WTC11 (cell line): ENCODE measurements at regions not wholly inside any gene's neighbourhood (a gene's known extent, or its start where the extent isn't known, plus 50 kb on each side); places are given as distances from the start of the nearest gene placed in this dataset.
A peak's percentile ranks its signal among the peaks of the same experiment; 100 is the strongest.

Source experiments
- ATAC-seq: fragments of 200-7000 bp; cut with Tn5 transposase; 2 replicates; pipeline ENCODE4 v1.10.0; 2021; ENCODE audit warnings: mild to moderate bottlenecking, moderate library complexity
- CTCF ChIA-PET: fragments of 300-600 bp; sonication (Branson Sonifier 250); formaldehyde crosslinking; loops from one replicate; lab custom pipeline; 2021; ENCODE audit warnings: antibody characterized with exemption; lab: Charles Lee
- POLR2A ChIA-PET: fragments of 350-600 bp; sonication (Branson Sonifier 250); formaldehyde crosslinking; loops from one replicate; lab custom pipeline; 2021; ENCODE audit warnings: antibody characterized with exemption; lab: Charles Lee
- DNase-seq: peaks from one replicate; pipeline ENCODE4 v3.0.0; 2021; ENCODE audit warnings: low spot score
- H3K27ac Mint-ChIP-seq: 2 replicates; pipeline ENCODE4 v1.8.0; 2021; ENCODE audit warnings: mixed read lengths
- H3K27me3 Mint-ChIP-seq: 2 replicates; pipeline ENCODE4 v1.8.0; 2021; ENCODE audit warnings: low read depth, mild to moderate bottlenecking, moderate library complexity, mixed read lengths
- H3K36me3 Mint-ChIP-seq: 2 replicates; pipeline ENCODE4 v1.8.0; 2021; ENCODE audit warnings: mixed read lengths
- H3K4me1 Mint-ChIP-seq: 2 replicates; pipeline ENCODE4 v1.8.0; 2022; ENCODE audit warnings: mixed read lengths
- H3K4me3 Mint-ChIP-seq: 2 replicates; pipeline ENCODE4 v1.8.0; 2021; ENCODE audit warnings: mild to moderate bottlenecking, moderate library complexity, mixed read lengths
- H3K9me3 Mint-ChIP-seq: 2 replicates; pipeline ENCODE4 v1.8.0; 2021; ENCODE audit warnings: mixed read lengths
- E2F1 ChIP-seq: sonication (generic); formaldehyde crosslinking; IDR thresholded peaks from 2 replicates; pipeline ENCODE4 v1.8.0; 2022; ENCODE audit warnings: mild to moderate bottlenecking, missing genetic modification reagents
- FOXP1 ChIP-seq: sonication (generic); formaldehyde crosslinking; IDR thresholded peaks from 2 replicates; pipeline ENCODE4 v1.8.0; 2022; ENCODE audit warnings: missing genetic modification reagents, mild to moderate bottlenecking, moderate library complexity, borderline replicate concordance
- FOXP4 ChIP-seq: sonication (generic); formaldehyde crosslinking; IDR thresholded peaks from 2 replicates; pipeline ENCODE4 v1.8.0; 2022; ENCODE audit warnings: mild to moderate bottlenecking, missing genetic modification reagents
- HMGA2 ChIP-seq: fragments of 250-450 bp; sonication (Bioruptor Pico); IDR thresholded peaks from 2 replicates; pipeline ENCODE4 v1.4.0; 2021; ENCODE audit warnings: mild to moderate bottlenecking, moderate library complexity
- NFYB ChIP-seq: sonication (generic); formaldehyde crosslinking; conservative IDR thresholded peaks from 2 replicates; pipeline ENCODE4 v1.8.0; 2022; ENCODE audit warnings: low read depth, missing genetic modification reagents
- NR1H2 ChIP-seq: sonication (generic); formaldehyde crosslinking; IDR thresholded peaks from 2 replicates; pipeline ENCODE4 v1.9.0; 2021; ENCODE audit warnings: mild to moderate bottlenecking, moderate library complexity, missing genetic modification reagents
- NR3C1 ChIP-seq: sonication (generic); formaldehyde crosslinking; conservative IDR thresholded peaks from 2 replicates; pipeline ENCODE4 v1.8.1; 2023; ENCODE audit warnings: low read depth, mild to moderate bottlenecking, missing genetic modification reagents
- RELA ChIP-seq: sonication (generic); formaldehyde crosslinking; IDR thresholded peaks from 2 replicates; pipeline ENCODE4 v1.8.1; 2022; ENCODE audit warnings: missing genetic modification reagents, mild to moderate bottlenecking, borderline replicate concordance
- SOX15 ChIP-seq: fragments of 250-450 bp; sonication (Bioruptor Pico); IDR thresholded peaks from 2 replicates; pipeline ENCODE4 v1.9.0; 2021; ENCODE audit warnings: mild to moderate bottlenecking
- TCF7 ChIP-seq: sonication (generic); formaldehyde crosslinking; IDR thresholded peaks from 2 replicates; pipeline ENCODE4 v1.8.0; 2022; ENCODE audit warnings: mild to moderate bottlenecking, low read depth, missing genetic modification reagents, moderate library complexity
- TP53 ChIP-seq: sonication (generic); formaldehyde crosslinking; IDR thresholded peaks from 2 replicates; pipeline ENCODE4 v1.8.1; 2023; ENCODE audit warnings: mild to moderate bottlenecking, missing genetic modification reagents
- ZNF121 ChIP-seq: sonication (generic); formaldehyde crosslinking; IDR thresholded peaks from 2 replicates; pipeline ENCODE4 v1.8.0; 2023; ENCODE audit warnings: missing genetic modification reagents
- ZNF138 ChIP-seq: sonication (generic); formaldehyde crosslinking; conservative IDR thresholded peaks from 2 replicates; pipeline ENCODE4 v1.8.1; 2022; ENCODE audit warnings: mild to moderate bottlenecking, moderate library complexity, missing genetic modification reagents
- ZNF263 ChIP-seq: sonication (generic); formaldehyde crosslinking; IDR thresholded peaks from 2 replicates; pipeline ENCODE4 v1.8.1; 2022; ENCODE audit warnings: low read depth, mild to moderate bottlenecking, moderate library complexity, missing genetic modification reagents
- ZNF425 ChIP-seq: fragments of 250-450 bp; sonication (Bioruptor Pico); conservative IDR thresholded peaks from 2 replicates; pipeline ENCODE4 v1.9.0; 2021; ENCODE audit warnings: mild to moderate bottlenecking
- TF ChIP-seq, protein P1 (sequence below): sonication (generic); formaldehyde crosslinking; IDR thresholded peaks from 2 replicates; pipeline ENCODE4 v1.8.0; 2022; ENCODE audit warnings: missing genetic modification reagents
- TF ChIP-seq, protein P2 (sequence below): sonication (generic); formaldehyde crosslinking; conservative IDR thresholded peaks from 2 replicates; pipeline ENCODE4 v1.8.1; 2022; ENCODE audit warnings: mild to moderate bottlenecking, missing genetic modification reagents
- TF ChIP-seq, protein P3 (sequence below): sonication (generic); formaldehyde crosslinking; IDR thresholded peaks from 2 replicates; pipeline ENCODE4 v1.8.1; 2023; ENCODE audit warnings: mild to moderate bottlenecking, missing genetic modification reagents

- 0 out of 2 replicates have a peak overlapping the region, but pooled peaks have one; percentile 23 for H3K27ac Mint-ChIP-seq
- ATAC-seq (no peak; the same call in 1 of the 2 replicates), DNase-seq (no peak)
- H3K4me3 Mint-ChIP-seq = no peak overlapping the region
- H3K27me3 Mint-ChIP-seq = no peaks in the 10 kb centered on the region
- H3K36me3 Mint-ChIP-seq = peaks cover 3% of the 10 kb centered on the region; the same call in 1 of the 2 replicates
- TF ChIP-seq ZNF263 (CRISPR knock-in tag) (no peak), NFYB (CRISPR knock-in tag) (no peak), RELA (no peak), TCF7 (CRISPR knock-in tag) (no peak), TP53 (CRISPR knock-in tag) (no peak), ZNF138 (CRISPR knock-in tag) (no peak), FOXP1 (CRISPR knock-in tag) (no peak), FOXP4 (no peak)
- TF ChIP-seq, protein P1, sequence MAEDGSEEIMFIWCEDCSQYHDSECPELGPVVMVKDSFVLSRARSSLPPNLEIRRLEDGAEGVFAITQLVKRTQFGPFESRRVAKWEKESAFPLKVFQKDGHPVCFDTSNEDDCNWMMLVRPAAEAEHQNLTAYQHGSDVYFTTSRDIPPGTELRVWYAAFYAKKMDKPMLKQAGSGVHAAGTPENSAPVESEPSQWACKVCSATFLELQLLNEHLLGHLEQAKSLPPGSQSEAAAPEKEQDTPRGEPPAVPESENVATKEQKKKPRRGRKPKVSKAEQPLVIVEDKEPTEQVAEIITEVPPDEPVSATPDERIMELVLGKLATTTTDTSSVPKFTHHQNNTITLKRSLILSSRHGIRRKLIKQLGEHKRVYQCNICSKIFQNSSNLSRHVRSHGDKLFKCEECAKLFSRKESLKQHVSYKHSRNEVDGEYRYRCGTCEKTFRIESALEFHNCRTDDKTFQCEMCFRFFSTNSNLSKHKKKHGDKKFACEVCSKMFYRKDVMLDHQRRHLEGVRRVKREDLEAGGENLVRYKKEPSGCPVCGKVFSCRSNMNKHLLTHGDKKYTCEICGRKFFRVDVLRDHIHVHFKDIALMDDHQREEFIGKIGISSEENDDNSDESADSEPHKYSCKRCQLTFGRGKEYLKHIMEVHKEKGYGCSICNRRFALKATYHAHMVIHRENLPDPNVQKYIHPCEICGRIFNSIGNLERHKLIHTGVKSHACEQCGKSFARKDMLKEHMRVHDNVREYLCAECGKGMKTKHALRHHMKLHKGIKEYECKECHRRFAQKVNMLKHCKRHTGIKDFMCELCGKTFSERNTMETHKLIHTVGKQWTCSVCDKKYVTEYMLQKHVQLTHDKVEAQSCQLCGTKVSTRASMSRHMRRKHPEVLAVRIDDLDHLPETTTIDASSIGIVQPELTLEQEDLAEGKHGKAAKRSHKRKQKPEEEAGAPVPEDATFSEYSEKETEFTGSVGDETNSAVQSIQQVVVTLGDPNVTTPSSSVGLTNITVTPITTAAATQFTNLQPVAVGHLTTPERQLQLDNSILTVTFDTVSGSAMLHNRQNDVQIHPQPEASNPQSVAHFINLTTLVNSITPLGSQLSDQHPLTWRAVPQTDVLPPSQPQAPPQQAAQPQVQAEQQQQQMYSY = no peak
- H3K9me3 Mint-ChIP-seq = peaks cover 15% of the 10 kb centered on the region
- peaks cover 17% of the 10 kb centered on the region for H3K4me1 Mint-ChIP-seq
- ChIA-PET POLR2A (no interaction called here), CTCF (interaction anchor here (1.1 to 1.2 kb wide), 2 partner anchors 156 to 196 kb away, joined by 3 to 5 read pairs; no protein-coding TSS in a partner anchor)
Observed at GRCh38 chr12:39116861-39117260, 211.5 kb upstream of the CPNE8 start.

DNA sequence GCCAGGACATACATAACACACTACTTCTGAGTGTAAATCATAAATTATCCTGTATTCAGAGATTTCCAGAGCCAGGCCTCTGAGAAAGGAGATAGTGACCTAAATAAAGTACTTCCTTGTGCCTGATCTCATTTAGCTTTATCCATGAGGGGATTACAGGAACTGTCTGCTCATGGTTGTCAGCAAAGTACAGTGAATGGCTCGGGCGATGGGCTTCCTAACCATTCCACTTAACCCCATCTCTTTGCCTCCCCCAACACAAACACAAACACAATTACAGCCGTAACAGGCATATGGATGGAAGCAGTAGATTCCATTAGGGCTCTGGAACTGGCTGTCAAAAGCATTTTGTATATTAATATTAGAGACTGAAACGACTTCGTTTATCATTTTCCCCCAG, 206.7 kb upstream of the CPNE8 start:
- no peak for DNase-seq
- TF ChIP-seq E2F1 (CRISPR knock-in tag) (no peak), NR1H2 (CRISPR knock-in tag) (no peak), TCF7 (CRISPR knock-in tag) (no peak), NR3C1 (CRISPR knock-in tag) (no peak), HMGA2 (CRISPR knock-in tag) (no peak), ZNF121 (CRISPR knock-in tag) (no peak), ZNF425 (CRISPR knock-in tag) (no peak), SOX15 (CRISPR knock-in tag) (no peak)
- TF ChIP-seq, protein P2, sequence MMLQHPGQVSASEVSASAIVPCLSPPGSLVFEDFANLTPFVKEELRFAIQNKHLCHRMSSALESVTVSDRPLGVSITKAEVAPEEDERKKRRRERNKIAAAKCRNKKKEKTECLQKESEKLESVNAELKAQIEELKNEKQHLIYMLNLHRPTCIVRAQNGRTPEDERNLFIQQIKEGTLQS (CRISPR knock-in tag) = no peak
- TF ChIP-seq, protein P3, sequence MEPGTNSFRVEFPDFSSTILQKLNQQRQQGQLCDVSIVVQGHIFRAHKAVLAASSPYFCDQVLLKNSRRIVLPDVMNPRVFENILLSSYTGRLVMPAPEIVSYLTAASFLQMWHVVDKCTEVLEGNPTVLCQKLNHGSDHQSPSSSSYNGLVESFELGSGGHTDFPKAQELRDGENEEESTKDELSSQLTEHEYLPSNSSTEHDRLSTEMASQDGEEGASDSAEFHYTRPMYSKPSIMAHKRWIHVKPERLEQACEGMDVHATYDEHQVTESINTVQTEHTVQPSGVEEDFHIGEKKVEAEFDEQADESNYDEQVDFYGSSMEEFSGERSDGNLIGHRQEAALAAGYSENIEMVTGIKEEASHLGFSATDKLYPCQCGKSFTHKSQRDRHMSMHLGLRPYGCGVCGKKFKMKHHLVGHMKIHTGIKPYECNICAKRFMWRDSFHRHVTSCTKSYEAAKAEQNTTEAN = no peak
- no peak overlapping the region for H3K27ac Mint-ChIP-seq
- H3K36me3 Mint-ChIP-seq = no peaks in the 10 kb centered on the region
- no peak for ATAC-seq
- peaks cover 5% of the 10 kb centered on the region for H3K4me1 Mint-ChIP-seq
- POLR2A ChIA-PET = no interaction called here
- H3K4me3 Mint-ChIP-seq = no peak overlapping the region
- H3K27me3 Mint-ChIP-seq = no peaks in the 10 kb centered on the region
- H3K9me3 Mint-ChIP-seq = 0 out of 2 replicates have a peak, but pooled peaks cover 8% of the 10 kb centered on the region
- CTCF ChIA-PET = interaction anchor here (0.7 kb wide), 1 partner anchor 191 kb away, joined by 3 read pairs; no protein-coding TSS in a partner anchor
